Mammary epithelial cell (primary cell): ENCODE measurements at regions not wholly inside any gene's neighbourhood (a gene's known extent, or its start where the extent isn't known, plus 50 kb on each side); places are given as distances from the start of the nearest gene placed in this dataset.

ENCODE experiments used
- EZH2 ChIP-seq: IDR thresholded peaks from 2 replicates; pipeline ENCODE4 v1.6.1; 2012; ENCODE audit warnings: low read length, inconsistent platforms, borderline replicate concordance
- TF ChIP-seq, protein P1 (sequence below), 2 donors: IDR thresholded peaks in 1 of 2; conservative IDR thresholded peaks in 1 of 2; 2 replicates each; pipeline ENCODE4 v1.5.1; 2011 to 2012; ENCODE audit warnings: inconsistent platforms in 2 of 2, low read length in 2 of 2, mild to moderate bottlenecking in 2 of 2, control low read depth in 1 of 2, low read depth in 1 of 2; ENCODE audit not compliant: insufficient read depth in 1 of 2; ENCODE audit errors: extremely low read depth in 1 of 2

- TF ChIP-seq, protein P1, sequence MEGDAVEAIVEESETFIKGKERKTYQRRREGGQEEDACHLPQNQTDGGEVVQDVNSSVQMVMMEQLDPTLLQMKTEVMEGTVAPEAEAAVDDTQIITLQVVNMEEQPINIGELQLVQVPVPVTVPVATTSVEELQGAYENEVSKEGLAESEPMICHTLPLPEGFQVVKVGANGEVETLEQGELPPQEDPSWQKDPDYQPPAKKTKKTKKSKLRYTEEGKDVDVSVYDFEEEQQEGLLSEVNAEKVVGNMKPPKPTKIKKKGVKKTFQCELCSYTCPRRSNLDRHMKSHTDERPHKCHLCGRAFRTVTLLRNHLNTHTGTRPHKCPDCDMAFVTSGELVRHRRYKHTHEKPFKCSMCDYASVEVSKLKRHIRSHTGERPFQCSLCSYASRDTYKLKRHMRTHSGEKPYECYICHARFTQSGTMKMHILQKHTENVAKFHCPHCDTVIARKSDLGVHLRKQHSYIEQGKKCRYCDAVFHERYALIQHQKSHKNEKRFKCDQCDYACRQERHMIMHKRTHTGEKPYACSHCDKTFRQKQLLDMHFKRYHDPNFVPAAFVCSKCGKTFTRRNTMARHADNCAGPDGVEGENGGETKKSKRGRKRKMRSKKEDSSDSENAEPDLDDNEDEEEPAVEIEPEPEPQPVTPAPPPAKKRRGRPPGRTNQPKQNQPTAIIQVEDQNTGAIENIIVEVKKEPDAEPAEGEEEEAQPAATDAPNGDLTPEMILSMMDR (conservative IDR thresholded peaks at IDR 0.05 in 1 of 2, IDR thresholded peaks at IDR 0.05 in 1 of 2; ENCODE audit: extremely low read depth in 1 of 2, insufficient read depth in 1 of 2, low read depth in 1 of 2, low read length in 2 of 2), result no peak
- no peak for TF ChIP-seq EZH2
Measured at GRCh38 chr3:72624656-72625055, 223.6 kb downstream of the SHQ1 start.
